Mesendoderm (in vitro differentiated cells): ENCODE measurements at regions not wholly inside any gene's neighbourhood (a gene's known extent, or its start where the extent isn't known, plus 50 kb on each side); places are given as distances from the start of the nearest gene placed in this dataset.

Experiments
- DNase-seq: peaks from one replicate; pipeline ENCODE4 v3.0.0; 2013
- H2AK5ac ChIP-seq: 2 replicates; pipeline ENCODE4 v1.6.1; 2013; ENCODE audit warnings: low read length, inconsistent platforms
- H2BK120ac ChIP-seq: 2 replicates; pipeline ENCODE4 v1.6.1; 2013; ENCODE audit warnings: low read depth, mild to moderate bottlenecking, low read length, moderate library complexity, mixed read lengths
- H2BK15ac ChIP-seq: replicated peaks from 2 replicates; pipeline ENCODE4 v1.6.1; 2013; ENCODE audit warnings: low read depth, mild to moderate bottlenecking, moderate library complexity
- H2BK5ac ChIP-seq: 2 replicates; pipeline ENCODE4 v1.6.1; 2013; ENCODE audit warnings: low read length, inconsistent platforms
- H3K18ac ChIP-seq: 2 replicates; pipeline ENCODE4 v1.6.1; 2013; ENCODE audit warnings: mild to moderate bottlenecking, low read length, mixed read lengths
- H3K23ac ChIP-seq: one replicate; pipeline ENCODE4 v1.6.1; 2013; ENCODE audit warnings: low read length
- H3K27ac ChIP-seq: 2 replicates; pipeline ENCODE4 v1.5.1; 2013; ENCODE audit warnings: low read depth, mild to moderate bottlenecking, inconsistent platforms, low read length, moderate library complexity
- H3K27me3 ChIP-seq: 2 replicates; pipeline ENCODE4 v1.6.1; 2013; ENCODE audit warnings: low read length, control low read depth, mild to moderate bottlenecking, inconsistent platforms; ENCODE audit not compliant: insufficient read depth, poor library complexity
- H3K36me3 ChIP-seq: 2 replicates; pipeline ENCODE4 v1.6.1; 2013; ENCODE audit warnings: low read length, inconsistent platforms; ENCODE audit not compliant: control insufficient read depth, insufficient read depth
- H3K4ac ChIP-seq: one replicate; pipeline ENCODE4 v1.6.1; 2013; ENCODE audit warnings: low read depth, mild to moderate bottlenecking, low read length, moderate library complexity
- H3K4me1 ChIP-seq: 2 replicates; pipeline ENCODE4 v1.6.1; 2013; ENCODE audit warnings: low read depth, low read length, inconsistent platforms; ENCODE audit not compliant: control insufficient read depth
- H3K4me2 ChIP-seq: 2 replicates; pipeline ENCODE4 v1.6.1; 2013; ENCODE audit warnings: low read length
- H3K4me3 ChIP-seq: 2 replicates; pipeline ENCODE4 v1.5.1; 2013; ENCODE audit warnings: mild to moderate bottlenecking, low read length
- H3K56ac ChIP-seq: one replicate; pipeline ENCODE4 v1.6.1; 2013; ENCODE audit warnings: low read length
- H3K79me1 ChIP-seq: 2 replicates; pipeline ENCODE4 v1.6.1; 2013; ENCODE audit warnings: low read length, inconsistent platforms
- H3K79me2 ChIP-seq: 2 replicates; pipeline ENCODE4 v1.6.1; 2013; ENCODE audit warnings: mild to moderate bottlenecking, low read length; ENCODE audit not compliant: control insufficient read depth, insufficient read depth
- H3K9ac ChIP-seq: 2 replicates; pipeline ENCODE4 v1.6.1; 2013; ENCODE audit warnings: low read length, inconsistent platforms
- H4K5ac ChIP-seq: one replicate; pipeline ENCODE4 v1.6.1; 2013; ENCODE audit warnings: low read length
- H4K8ac ChIP-seq: one replicate; pipeline ENCODE4 v1.6.1; 2013; ENCODE audit warnings: low read depth, mild to moderate bottlenecking, control low read depth, low read length, moderate library complexity
- WGBS: extraction: QIAGEN DNeasy Blood & Tissue Kit; methylation state at CpG from one replicate; pipeline ENCODE4 v1.1.7; 2013; ENCODE audit warnings: low lambda C conversion rate, missing lambda C conversion rate; ENCODE audit not compliant: insufficient coverage; ENCODE audit errors: extremely low coverage; 5-methylcytosine and 5-hydroxymethylcytosine counted together

GRCh38 chr2:18803141-18803939 is 214.0 kb upstream of the NT5C1B start:
- no peak overlapping the region for H3K27ac ChIP-seq

GRCh38 chr2:18800240-18800971 is 211.0 kb upstream of the NT5C1B start:
- no peak overlapping the region for H3K4ac ChIP-seq
- no peak overlapping the region for H4K5ac ChIP-seq
- no peaks in the 10 kb centered on the region for H3K79me2 ChIP-seq
- H2BK15ac ChIP-seq: no peak overlapping the region
- H3K4me3 ChIP-seq: no peak overlapping the region
- no peak overlapping the region for H2AK5ac ChIP-seq
- H3K18ac ChIP-seq: no peak overlapping the region
- DNase-seq: no peak
- H3K27me3 ChIP-seq: no peaks in the 10 kb centered on the region
- no peak overlapping the region for H2BK5ac ChIP-seq
- no peaks in the 10 kb centered on the region for H3K4me1 ChIP-seq
- no peak overlapping the region for H3K9ac ChIP-seq
- no peak overlapping the region for H3K23ac ChIP-seq
- no peak overlapping the region for H3K4me2 ChIP-seq
- H2BK120ac ChIP-seq: no peak overlapping the region
- H3K56ac ChIP-seq: no peak overlapping the region
- no peaks in the 10 kb centered on the region for H3K79me1 ChIP-seq
- no CpG with 5 or more reads among the region's 6 CpGs for WGBS
- no peak overlapping the region for H4K8ac ChIP-seq
- no peaks in the 10 kb centered on the region for H3K36me3 ChIP-seq
- no peak overlapping the region for H3K27ac ChIP-seq

More at GRCh38 chr2:18803141-18803939, 214.0 kb upstream of the NT5C1B start:
- Histone ChIP-seq H3K27me3 (no peaks in the 10 kb centered on the region), H3K18ac (no peak overlapping the region), H3K79me2 (no peaks in the 10 kb centered on the region), H2BK120ac (no peak overlapping the region), H3K4ac (no peak overlapping the region), H2AK5ac (no peak overlapping the region), H3K23ac (no peak overlapping the region), H3K4me1 (no peaks in the 10 kb centered on the region), H3K36me3 (no peaks in the 10 kb centered on the region), H2BK15ac (no peak overlapping the region), H3K4me2 (no peak overlapping the region), H4K5ac (no peak overlapping the region), H3K79me1 (no peaks in the 10 kb centered on the region), H4K8ac (no peak overlapping the region), H2BK5ac (no peak overlapping the region), H3K56ac (no peak overlapping the region), H3K4me3 (no peak overlapping the region), H3K9ac (no peak overlapping the region)
- no peak for DNase-seq
- no CpG with 5 or more reads among the region's 2 CpGs for WGBS

- H2AK5ac ChIP-seq: no peak overlapping the region
- no peaks in the 10 kb centered on the region for H3K79me1 ChIP-seq
- no peak overlapping the region for H3K27ac ChIP-seq
- H2BK5ac ChIP-seq: no peak overlapping the region
- WGBS: no CpG with 5 or more reads among the region's 2 CpGs
- no peak overlapping the region for H4K5ac ChIP-seq
- no peak overlapping the region for H3K9ac ChIP-seq
- H2BK120ac ChIP-seq: no peak overlapping the region
- H3K4me1 ChIP-seq: no peaks in the 10 kb centered on the region
- no peak overlapping the region for H3K18ac ChIP-seq
- H3K4ac ChIP-seq: no peak overlapping the region
- H3K4me2 ChIP-seq: no peak overlapping the region
- H3K79me2 ChIP-seq: no peaks in the 10 kb centered on the region
- no peak overlapping the region for H2BK15ac ChIP-seq
- no peak for DNase-seq
- H3K23ac ChIP-seq: no peak overlapping the region
- no peaks in the 10 kb centered on the region for H3K36me3 ChIP-seq
- no peak overlapping the region for H3K56ac ChIP-seq
- H3K4me3 ChIP-seq: no peak overlapping the region
- H4K8ac ChIP-seq: no peak overlapping the region
- H3K27me3 ChIP-seq: no peaks in the 10 kb centered on the region
These were observed 210.0 kb upstream of the NT5C1B start for GRCh38 chr2:18799397-18799796.

GRCh38 chr2:18797133-18797845 is 207.9 kb upstream of the NT5C1B start:
- Histone ChIP-seq H4K5ac (no peak overlapping the region), H3K9ac (no peak overlapping the region), H3K23ac (no peak overlapping the region), H3K4me3 (no peak overlapping the region), H2AK5ac (no peak overlapping the region), H3K4me2 (no peak overlapping the region), H3K18ac (no peak overlapping the region), H2BK15ac (no peak overlapping the region), H3K4ac (no peak overlapping the region), H3K79me1 (no peaks in the 10 kb centered on the region), H2BK120ac (no peak overlapping the region), H3K27me3 (no peaks in the 10 kb centered on the region), H3K4me1 (no peaks in the 10 kb centered on the region), H3K36me3 (no peaks in the 10 kb centered on the region), H3K56ac (no peak overlapping the region), H3K79me2 (no peaks in the 10 kb centered on the region), H4K8ac (no peak overlapping the region), H2BK5ac (no peak overlapping the region), H3K27ac (no peak overlapping the region)
- no CpG with 5 or more reads among the region's 3 CpGs for WGBS
- DNase-seq: no peak

- DNase-seq: no peak
- H3K56ac ChIP-seq: no peak overlapping the region
- H3K27ac ChIP-seq: no peak overlapping the region
- H3K4me2 ChIP-seq: no peak overlapping the region
- no peak overlapping the region for H2BK15ac ChIP-seq
- no CpG with 5 or more reads among the region's 1 CpG for WGBS
- no peaks in the 10 kb centered on the region for H3K79me1 ChIP-seq
- no peak overlapping the region for H4K8ac ChIP-seq
- H3K9ac ChIP-seq: no peak overlapping the region
- H3K4me1 ChIP-seq: no peaks in the 10 kb centered on the region
- H3K79me2 ChIP-seq: no peaks in the 10 kb centered on the region
- no peak overlapping the region for H3K4ac ChIP-seq
- no peak overlapping the region for H2BK5ac ChIP-seq
- H3K18ac ChIP-seq: no peak overlapping the region
- H3K36me3 ChIP-seq: no peaks in the 10 kb centered on the region
- H4K5ac ChIP-seq: no peak overlapping the region
- H3K4me3 ChIP-seq: no peak overlapping the region
- H3K27me3 ChIP-seq: no peaks in the 10 kb centered on the region
- no peak overlapping the region for H3K23ac ChIP-seq
- no peak overlapping the region for H2BK120ac ChIP-seq
- H2AK5ac ChIP-seq: no peak overlapping the region
These were observed 206.5 kb upstream of the NT5C1B start for GRCh38 chr2:18795906-18796305.
